ENCODE measurements at regions not wholly inside any gene's neighbourhood (a gene's known extent, or its start where the extent isn't known, plus 50 kb on each side); places are given as distances from the start of the nearest gene placed in this dataset.

GRCh38 chr5:10009802-10010201, 239.9 kb downstream of the ATPSCKMT start:
- TF ChIP-seq CTCF (conservative IDR thresholded peaks at IDR 0.05): no peak
- TF ChIP-seq ZFX (IDR thresholded peaks at IDR 0.05): no peak
